ENCODE measurements at regions not wholly inside any gene's neighbourhood (a gene's known extent, or its start where the extent isn't known, plus 50 kb on each side); places are given as distances from the start of the nearest gene placed in this dataset.

GRCh38 chr13:73275163-73275562 is 216.4 kb downstream of the KLF5 start:
- DNase-seq (ENCODE audit: extremely low read depth, low read depth), result no peak
- TF ChIP-seq, protein P1, sequence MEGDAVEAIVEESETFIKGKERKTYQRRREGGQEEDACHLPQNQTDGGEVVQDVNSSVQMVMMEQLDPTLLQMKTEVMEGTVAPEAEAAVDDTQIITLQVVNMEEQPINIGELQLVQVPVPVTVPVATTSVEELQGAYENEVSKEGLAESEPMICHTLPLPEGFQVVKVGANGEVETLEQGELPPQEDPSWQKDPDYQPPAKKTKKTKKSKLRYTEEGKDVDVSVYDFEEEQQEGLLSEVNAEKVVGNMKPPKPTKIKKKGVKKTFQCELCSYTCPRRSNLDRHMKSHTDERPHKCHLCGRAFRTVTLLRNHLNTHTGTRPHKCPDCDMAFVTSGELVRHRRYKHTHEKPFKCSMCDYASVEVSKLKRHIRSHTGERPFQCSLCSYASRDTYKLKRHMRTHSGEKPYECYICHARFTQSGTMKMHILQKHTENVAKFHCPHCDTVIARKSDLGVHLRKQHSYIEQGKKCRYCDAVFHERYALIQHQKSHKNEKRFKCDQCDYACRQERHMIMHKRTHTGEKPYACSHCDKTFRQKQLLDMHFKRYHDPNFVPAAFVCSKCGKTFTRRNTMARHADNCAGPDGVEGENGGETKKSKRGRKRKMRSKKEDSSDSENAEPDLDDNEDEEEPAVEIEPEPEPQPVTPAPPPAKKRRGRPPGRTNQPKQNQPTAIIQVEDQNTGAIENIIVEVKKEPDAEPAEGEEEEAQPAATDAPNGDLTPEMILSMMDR (IDR thresholded peaks at IDR 0.05; ENCODE audit: low read depth, low read length, missing control alignments), result no peak
- no peak overlapping the region for H3K4me3 ChIP-seq (replicated peaks; ENCODE audit: low read depth, low read length)

DNA sequence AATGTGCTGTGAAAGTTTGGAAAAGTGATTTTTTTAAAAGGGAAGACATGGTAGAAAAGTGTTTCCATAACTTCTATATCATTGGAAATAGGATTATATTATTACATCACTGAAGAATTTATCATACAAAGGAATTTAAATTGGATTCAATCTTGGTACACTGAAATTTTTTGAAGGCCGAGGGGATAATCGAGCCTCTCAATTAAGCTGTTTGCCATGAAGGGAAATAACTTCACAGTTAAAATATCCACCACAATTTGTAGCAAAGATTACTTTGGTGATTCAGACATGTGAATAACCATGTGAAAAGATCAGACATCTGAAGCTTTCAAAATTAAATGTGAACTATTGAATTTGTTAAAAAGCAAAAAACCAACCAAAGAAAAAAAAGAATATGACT is 215.3 kb downstream of the KLF5 start:
- DNase-seq (ENCODE audit: extremely low read depth, low read depth), result no peak
- TF ChIP-seq, protein P1 (IDR thresholded peaks at IDR 0.05; ENCODE audit: low read depth, low read length, missing control alignments), result no peak
- H3K4me3 ChIP-seq (replicated peaks; ENCODE audit: low read depth, low read length), result no peak overlapping the region

- TF ChIP-seq, protein P1 (IDR thresholded peaks at IDR 0.05; ENCODE audit: low read depth, low read length, missing control alignments), result no peak
- H3K4me3 ChIP-seq (replicated peaks; ENCODE audit: low read depth, low read length), result no peak overlapping the region
- DNase-seq (ENCODE audit: extremely low read depth, low read depth), result peak; percentile 51
These were observed 214.9 kb downstream of the KLF5 start for GRCh38 chr13:73273745-73274144.

DNA sequence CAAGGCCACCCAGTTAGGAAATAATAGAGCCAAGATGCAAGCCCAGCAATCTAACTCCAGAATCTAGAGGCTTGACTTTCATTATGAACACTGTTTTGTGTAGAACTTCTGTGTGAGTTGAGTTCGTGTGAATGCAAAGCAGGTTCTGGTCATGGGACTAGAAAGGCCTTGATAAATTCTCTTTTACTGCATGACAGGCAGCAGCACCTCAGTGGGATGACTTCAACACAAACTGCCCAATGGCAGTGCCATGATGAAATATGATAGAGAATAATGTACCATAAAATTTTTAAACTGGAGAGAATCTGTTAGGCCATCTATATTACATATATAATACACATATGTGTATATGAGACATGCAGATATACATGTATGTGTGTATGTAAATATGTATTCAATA is 214.5 kb downstream of the KLF5 start:
- H3K4me3 ChIP-seq (replicated peaks; ENCODE audit: low read depth, low read length), result no peak overlapping the region
- DNase-seq (ENCODE audit: extremely low read depth, low read depth), result no peak
- TF ChIP-seq, protein P1 (IDR thresholded peaks at IDR 0.05; ENCODE audit: low read depth, low read length, missing control alignments), result no peak

DNA sequence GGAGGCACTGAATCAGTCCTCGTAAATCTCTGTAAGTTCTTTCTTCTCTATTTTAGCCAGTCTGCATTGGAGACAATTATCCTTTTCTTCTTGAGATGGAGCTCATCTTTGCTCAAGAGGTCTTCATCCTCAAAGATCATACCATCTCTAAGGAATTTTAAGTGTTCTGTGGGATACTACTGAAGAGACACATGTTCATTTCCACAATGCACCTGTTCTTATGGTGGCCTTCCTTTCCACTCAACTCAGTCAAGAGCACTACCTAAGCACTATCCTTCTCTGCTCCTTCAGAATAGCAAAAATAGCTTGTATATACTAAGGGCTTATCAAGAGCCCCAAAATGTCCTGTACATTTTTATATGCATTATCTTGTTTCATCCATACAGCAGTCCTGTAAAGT is 214.0 kb downstream of the KLF5 start:
- no peak for DNase-seq (ENCODE audit: extremely low read depth, low read depth)
- no peak overlapping the region for H3K4me3 ChIP-seq (replicated peaks; ENCODE audit: low read depth, low read length)
- TF ChIP-seq, protein P1 (IDR thresholded peaks at IDR 0.05; ENCODE audit: low read depth, low read length, missing control alignments), result no peak

DNA sequence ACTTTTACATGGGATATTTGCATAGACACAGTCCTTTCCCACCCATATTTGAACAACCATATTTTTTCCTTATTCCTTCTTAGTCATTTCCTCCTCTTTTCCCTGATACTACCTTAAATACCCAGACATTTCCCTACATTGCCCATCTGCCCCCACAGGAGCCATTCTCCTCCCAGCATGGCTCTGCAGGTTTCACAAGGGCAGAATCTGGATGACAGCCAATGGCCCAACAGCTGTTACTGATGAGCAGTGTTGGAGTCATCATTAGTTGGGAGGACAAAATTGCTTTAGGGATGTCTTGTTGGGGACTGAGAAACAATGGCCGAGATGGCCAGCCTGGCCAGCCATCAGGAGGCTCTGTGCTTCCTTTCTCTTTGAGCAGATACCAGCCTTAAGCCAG is 209.5 kb downstream of the KLF5 start:
- no peak overlapping the region for H3K4me3 ChIP-seq (replicated peaks; ENCODE audit: low read depth, low read length)
- no peak for DNase-seq (ENCODE audit: extremely low read depth, low read depth)
- TF ChIP-seq, protein P1 (IDR thresholded peaks at IDR 0.05; ENCODE audit: low read depth, low read length, missing control alignments), result peak; percentile 2

- no peak for DNase-seq (ENCODE audit: extremely low read depth, low read depth)
- TF ChIP-seq, protein P1 (IDR thresholded peaks at IDR 0.05; ENCODE audit: low read depth, low read length, missing control alignments), result no peak
- no peak overlapping the region for H3K4me3 ChIP-seq (replicated peaks; ENCODE audit: low read depth, low read length)
These were observed 207.9 kb downstream of the KLF5 start for GRCh38 chr13:73266640-73267180.

All from HFF-Myc (cell line).